ENCODE measurements at regions not wholly inside any gene's neighbourhood (a gene's known extent, or its start where the extent isn't known, plus 50 kb on each side); places are given as distances from the start of the nearest gene placed in this dataset.

GRCh38 chr3:15942462-15942861 is 144.7 kb upstream of the ANKRD28 start:
- H3K4me2 ChIP-seq (ENCODE audit: low read length) = no peak overlapping the region
- H3K27me3 ChIP-seq (ENCODE audit: insufficient read depth, low read depth, low read length) = no peaks in the 10 kb centered on the region
- no peak overlapping the region for H3K27ac ChIP-seq (ENCODE audit: low read length)
- no peak overlapping the region for H3K4me3 ChIP-seq (ENCODE audit: low read length)
- TF ChIP-seq EZH2 (IDR thresholded peaks at IDR 0.05; ENCODE audit: borderline replicate concordance, insufficient read depth, low read length, poor library complexity, severe bottlenecking) = no peak
- no peak for TF ChIP-seq CTCF (IDR thresholded peaks at IDR 0.05; ENCODE audit: poor library complexity, severe bottlenecking)
- no peak for TF ChIP-seq REST (IDR thresholded peaks at IDR 0.05; ENCODE audit: borderline replicate concordance)
- no peak for TF ChIP-seq SMC3 (conservative IDR thresholded peaks at IDR 0.05; ENCODE audit: poor library complexity)
- no peak for TF ChIP-seq POLR2AphosphoS5 (IDR thresholded peaks at IDR 0.05)
- no peak for TF ChIP-seq EP300 (conservative IDR thresholded peaks at IDR 0.05; ENCODE audit: poor library complexity, severe bottlenecking)
- TF ChIP-seq MXI1 (conservative IDR thresholded peaks at IDR 0.05; ENCODE audit: poor library complexity, severe bottlenecking) = no peak
- TF ChIP-seq RAD21 (conservative IDR thresholded peaks at IDR 0.05) = no peak
- no peak for TF ChIP-seq TAF1 (IDR thresholded peaks at IDR 0.05; ENCODE audit: low read depth)
- H3F3A ChIP-seq (ENCODE audit: insufficient read depth, low read length, poor library complexity, severe bottlenecking) = no peaks in the 10 kb centered on the region
- H3K79me2 ChIP-seq (replicated peaks; ENCODE audit: insufficient read depth, low read length) = no peaks in the 10 kb centered on the region
- no peaks in the 10 kb centered on the region for H3K36me3 ChIP-seq (ENCODE audit: insufficient read depth, low read length)
- H3K9me3 ChIP-seq (ENCODE audit: low read length) = no peaks in the 10 kb centered on the region
- H3K9me2 ChIP-seq (ENCODE audit: insufficient read depth, low read length) = no peaks in the 10 kb centered on the region
- no peaks in the 10 kb centered on the region for H4K20me1 ChIP-seq (ENCODE audit: insufficient read depth)
- no peak overlapping the region for H2AFZ ChIP-seq (ENCODE audit: low read depth, low read length)
- no peak overlapping the region for H3K9ac ChIP-seq (ENCODE audit: low read length)

DNA sequence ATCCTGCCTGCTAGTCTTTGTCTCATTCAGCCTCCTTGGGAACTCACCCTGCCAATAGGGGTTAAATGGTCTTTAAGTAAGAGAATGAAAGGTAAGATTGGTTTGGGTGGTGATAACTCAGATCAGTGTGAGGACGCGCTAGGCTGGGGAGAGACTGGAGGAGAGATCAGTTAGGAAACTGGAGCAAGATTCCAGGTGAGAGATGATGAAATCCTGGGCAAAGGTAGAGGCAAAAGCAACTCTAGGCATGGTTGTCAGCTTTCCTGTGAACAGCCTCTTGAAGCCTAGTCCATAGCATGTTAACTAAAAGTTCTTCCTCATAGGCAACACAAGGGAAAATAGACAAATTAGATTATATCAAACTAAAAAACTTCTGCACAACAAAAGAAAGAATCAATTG is 145.2 kb upstream of the ANKRD28 start:
- no peaks in the 10 kb centered on the region for H3K36me3 ChIP-seq (ENCODE audit: insufficient read depth, low read length)
- H3F3A ChIP-seq (ENCODE audit: insufficient read depth, low read length, poor library complexity, severe bottlenecking) = no peaks in the 10 kb centered on the region
- H4K20me1 ChIP-seq (ENCODE audit: insufficient read depth) = no peaks in the 10 kb centered on the region

More for the DNA sequence above, 145.2 kb upstream of the ANKRD28 start:
- no peak overlapping the region for H3K4me3 ChIP-seq (ENCODE audit: low read length)
- no peak overlapping the region for H2AFZ ChIP-seq (ENCODE audit: low read depth, low read length)
- H3K4me2 ChIP-seq (ENCODE audit: low read length) = no peak overlapping the region
- no peak overlapping the region for H3K27ac ChIP-seq (ENCODE audit: low read length)
- H3K9me2 ChIP-seq (ENCODE audit: insufficient read depth, low read length) = no peaks in the 10 kb centered on the region
- no peak overlapping the region for H3K9ac ChIP-seq (ENCODE audit: low read length)
- no peaks in the 10 kb centered on the region for H3K27me3 ChIP-seq (ENCODE audit: insufficient read depth, low read depth, low read length)
- H3K79me2 ChIP-seq (replicated peaks; ENCODE audit: insufficient read depth, low read length) = no peaks in the 10 kb centered on the region
- TF ChIP-seq RAD21 (conservative IDR thresholded peaks at IDR 0.05) (no peak), MXI1 (conservative IDR thresholded peaks at IDR 0.05; ENCODE audit: poor library complexity, severe bottlenecking) (no peak), SMC3 (conservative IDR thresholded peaks at IDR 0.05; ENCODE audit: poor library complexity) (no peak), REST (IDR thresholded peaks at IDR 0.05; ENCODE audit: borderline replicate concordance) (no peak), EP300 (conservative IDR thresholded peaks at IDR 0.05; ENCODE audit: poor library complexity, severe bottlenecking) (no peak), POLR2AphosphoS5 (IDR thresholded peaks at IDR 0.05) (no peak), TAF1 (IDR thresholded peaks at IDR 0.05; ENCODE audit: low read depth) (no peak), EZH2 (IDR thresholded peaks at IDR 0.05; ENCODE audit: borderline replicate concordance, insufficient read depth, low read length, poor library complexity, severe bottlenecking) (no peak), CTCF (IDR thresholded peaks at IDR 0.05; ENCODE audit: poor library complexity, severe bottlenecking) (no peak)
- H3K9me3 ChIP-seq (ENCODE audit: low read length) = no peaks in the 10 kb centered on the region
